MM.1S (cell line): ENCODE measurements at regions not wholly inside any gene's neighbourhood (a gene's known extent, or its start where the extent isn't known, plus 50 kb on each side); places are given as distances from the start of the nearest gene placed in this dataset.

Source experiments
- DNase-seq: peaks from one replicate; pipeline ENCODE4 v3.0.0-alpha.2; 2015
- H2AFZ ChIP-seq: fragments of 300-600 bp; sonication (generic); 2 replicates; pipeline ENCODE4 v1.6.0; 2016; ENCODE audit warnings: antibody characterized with exemption, low read length
- H3F3A ChIP-seq: fragments of 300-600 bp; sonication (generic); 2 replicates; pipeline ENCODE4 v1.6.1; 2016; ENCODE audit warnings: mild to moderate bottlenecking, antibody characterized with exemption, low read length, moderate library complexity, mixed read lengths; ENCODE audit not compliant: insufficient read depth
- H3K27ac ChIP-seq: fragments of 300-600 bp; sonication (generic); 2 replicates; pipeline ENCODE4 v1.5.1; 2016; ENCODE audit warnings: mild to moderate bottlenecking, low read length
- H3K27me3 ChIP-seq: fragments of 300-600 bp; sonication (generic); replicated peaks from 2 replicates; pipeline ENCODE4 v1.6.0; 2016; ENCODE audit warnings: low read length; ENCODE audit not compliant: insufficient read depth
- H3K36me3 ChIP-seq: fragments of 300-600 bp; sonication (generic); replicated peaks from 2 replicates; pipeline ENCODE4 v1.6.1; 2016; ENCODE audit warnings: mild to moderate bottlenecking, low read length, mixed read lengths; ENCODE audit not compliant: insufficient read depth
- H3K4me1 ChIP-seq: fragments of 300-600 bp; sonication (generic); 2 replicates; pipeline ENCODE4 v1.6.1; 2016; ENCODE audit warnings: low read length, mixed read lengths
- H3K4me2 ChIP-seq: fragments of 300-600 bp; sonication (generic); 2 replicates; pipeline ENCODE4 v1.6.0; 2016; ENCODE audit warnings: low read depth, low read length
- H3K4me3 ChIP-seq: fragments of 300-600 bp; sonication (generic); 2 replicates; pipeline ENCODE4 v1.5.1; 2016; ENCODE audit warnings: low read length, mixed read lengths
- H3K79me2 ChIP-seq: fragments of 300-600 bp; sonication (generic); 2 replicates; pipeline ENCODE4 v1.6.1; 2016; ENCODE audit warnings: mixed run types, low read length, mixed read lengths
- H3K9ac ChIP-seq: fragments of 300-600 bp; sonication (generic); 2 replicates; pipeline ENCODE4 v1.6.1; 2016; ENCODE audit warnings: low read length, mixed read lengths
- H3K9me2 ChIP-seq: fragments of 300-600 bp; sonication (generic); replicated peaks from 2 replicates; pipeline ENCODE4 v1.6.1; 2016; ENCODE audit warnings: mild to moderate bottlenecking, low read length, mixed read lengths; ENCODE audit not compliant: insufficient read depth
- H3K9me3 ChIP-seq: fragments of 300-600 bp; sonication (generic); replicated peaks from 2 replicates; pipeline ENCODE4 v1.6.1; 2016; ENCODE audit warnings: mild to moderate bottlenecking, low read length, mixed read lengths; ENCODE audit not compliant: insufficient read depth
- H4K20me1 ChIP-seq: fragments of 300-600 bp; sonication (generic); 2 replicates; pipeline ENCODE4 v1.6.1; 2016; ENCODE audit warnings: mild to moderate bottlenecking, low read length, moderate library complexity, mixed read lengths; ENCODE audit not compliant: insufficient read depth
- CTCF ChIP-seq: fragments of 300-600 bp; sonication (generic); IDR thresholded peaks from 2 replicates; pipeline ENCODE4 v1.5.1; 2016; ENCODE audit warnings: antibody characterized with exemption, low read length, mixed read lengths
- EZH2 ChIP-seq: fragments of 300-600 bp; sonication (generic); optimal IDR thresholded peaks from 2 replicates; pipeline ENCODE3; 2017; ENCODE audit warnings: low read depth, mild to moderate bottlenecking, antibody characterized with exemption, low read length, mixed read lengths
- EZH2phosphoT487 ChIP-seq: fragments of 300-600 bp; sonication (generic); IDR thresholded peaks from 2 replicates; pipeline ENCODE4 v1.6.1; 2018; ENCODE audit warnings: antibody characterized with exemption, low read length

- no peaks in the 10 kb centered on the region for H3F3A ChIP-seq
- no peak for TF ChIP-seq EZH2
- TF ChIP-seq EZH2phosphoT487 = no peak
- TF ChIP-seq CTCF = no peak
- no peak overlapping the region for H3K4me2 ChIP-seq
- no peaks in the 10 kb centered on the region for H3K79me2 ChIP-seq
- no peak overlapping the region for H3K9ac ChIP-seq
- no peaks in the 10 kb centered on the region for H3K9me2 ChIP-seq
- H3K4me1 ChIP-seq = no peaks in the 10 kb centered on the region
- no peaks in the 10 kb centered on the region for H3K27me3 ChIP-seq
- no peaks in the 10 kb centered on the region for H3K9me3 ChIP-seq
- H2AFZ ChIP-seq = no peak overlapping the region
- no peak overlapping the region for H3K27ac ChIP-seq
- no peak overlapping the region for H3K4me3 ChIP-seq
- H3K36me3 ChIP-seq = no peaks in the 10 kb centered on the region
- no peaks in the 10 kb centered on the region for H4K20me1 ChIP-seq
- no peak for DNase-seq
Observed at GRCh38 chr2:10185755-10186154, 63.2 kb downstream of the RRM2 start.

GRCh38 chr2:10186868-10187535 lies 64.5 kb downstream of the RRM2 start:
- Histone ChIP-seq H3K4me1 (no peaks in the 10 kb centered on the region), H2AFZ (no peak overlapping the region), H3K4me2 (no peak overlapping the region), H3K4me3 (no peak overlapping the region), H3K27me3 (no peaks in the 10 kb centered on the region), H3K36me3 (no peaks in the 10 kb centered on the region), H4K20me1 (no peaks in the 10 kb centered on the region), H3K27ac (no peak overlapping the region), H3K79me2 (no peaks in the 10 kb centered on the region), H3K9me2 (no peaks in the 10 kb centered on the region), H3K9me3 (no peaks in the 10 kb centered on the region), H3K9ac (no peak overlapping the region), H3F3A (no peaks in the 10 kb centered on the region)
- TF ChIP-seq EZH2phosphoT487 (no peak), EZH2 (no peak), CTCF (no peak)
- DNase-seq = no peak

- Histone ChIP-seq H2AFZ (no peak overlapping the region), H3K4me1 (no peaks in the 10 kb centered on the region), H3K79me2 (no peaks in the 10 kb centered on the region), H4K20me1 (no peaks in the 10 kb centered on the region), H3K27me3 (no peaks in the 10 kb centered on the region), H3F3A (no peaks in the 10 kb centered on the region), H3K36me3 (no peaks in the 10 kb centered on the region), H3K4me2 (no peak overlapping the region), H3K9me2 (no peaks in the 10 kb centered on the region), H3K9ac (no peak overlapping the region), H3K27ac (no peak overlapping the region), H3K4me3 (no peak overlapping the region), H3K9me3 (no peaks in the 10 kb centered on the region)
- DNase-seq = no peak
- TF ChIP-seq EZH2 (no peak), CTCF (no peak), EZH2phosphoT487 (no peak)
Observed at GRCh38 chr2:10187661-10188060, 65.1 kb downstream of the RRM2 start.
